Gastrocnemius medialis (tissue), 4 donors: ENCODE measurements at regions not wholly inside any gene's neighbourhood (a gene's known extent, or its start where the extent isn't known, plus 50 kb on each side); places are given as distances from the start of the nearest gene placed in this dataset.

Experiments
- ATAC-seq, 2 donors: fragments of 150-250 bp; one replicate each; pipeline ENCODE4 v1.9.1; 2016
- DNase-seq, 2 donors: peaks; one replicate each; pipeline ENCODE4 v3.0.0-alpha.2; 2019
- H3K27ac ChIP-seq, 4 donors: fragments of 200-600 bp; sonication (generic); 1 replicate in 1 of 4; 2 replicates in 3 of 4; pipeline ENCODE4 v1.5.1; 2016 to 2018; ENCODE audit warnings: mild to moderate bottlenecking in 2 of 4, moderate library complexity in 1 of 4
- H3K27me3 ChIP-seq, 3 donors: fragments of 200-600 bp; sonication (generic) in 2 of 3; 1 replicate in 1 of 3; 2 replicates in 2 of 3; pipeline versions ENCODE4 v1.5.1 to v1.6.0; 2016 to 2019; ENCODE audit warnings: mild to moderate bottlenecking in 1 of 3, moderate library complexity in 1 of 3
- H3K36me3 ChIP-seq, 2 donors: fragments of 200-600 bp; sonication (generic) in 1 of 2; one replicate each; pipeline ENCODE4 v1.5.1; 2017 to 2018
- H3K4me1 ChIP-seq, 2 donors: fragments of 200-600 bp; sonication (generic) in 1 of 2; one replicate each; pipeline ENCODE4 v1.5.1; 2016 to 2017; ENCODE audit warnings: mild to moderate bottlenecking in 2 of 2
- H3K4me3 ChIP-seq, 4 donors: fragments of 200-600 bp; sonication (generic) in 3 of 4; 1 replicate in 1 of 4; 2 replicates in 3 of 4; pipeline ENCODE4 v1.5.1; 2016 to 2019; ENCODE audit warnings: mild to moderate bottlenecking in 2 of 4
- H3K9me3 ChIP-seq, 3 donors: fragments of 200-600 bp; sonication (generic) in 2 of 3; 1 replicate in 1 of 3; 2 replicates in 2 of 3; pipeline ENCODE4 v1.5.1; 2016 to 2019
- CTCF ChIP-seq, 5 experiments: fragments of 450-650 bp in 3 of 5; fragments of 200-600 bp in 2 of 5; sonication (generic) in 2 of 5; IDR thresholded peaks in 4 of 5; conservative IDR thresholded peaks in 1 of 5; 1 replicate in 4 of 5; 2 replicates in 1 of 5; pipeline ENCODE4 v1.5.1; 2016 to 2019; ENCODE audit warnings: antibody characterized with exemption in 5 of 5, mild to moderate bottlenecking in 3 of 5, moderate library complexity in 3 of 5
- POLR2A ChIP-seq, 2 donors: fragments of 450-650 bp; IDR thresholded peaks; one replicate each; pipeline ENCODE4 v1.6.1; 2017; ENCODE audit warnings: antibody characterized with exemption in 2 of 2, mild to moderate bottlenecking in 2 of 2, moderate library complexity in 2 of 2
- in situ Hi-C, 4 donors: fragments of 200-750 bp; cut with MboI; loops; one replicate each; pipeline versions ENCODE4 v1.15.0 to v1.8.0; 2017; ENCODE audit warnings: low sequenced_read_pairs in 4 of 4
- intact Hi-C: fragments of 100-400 bp; cut with DNase I; formaldehyde crosslinking; loops from one replicate; pipeline ENCODE4 v1.15.1; 2023; ENCODE audit warnings: low total_unique reads

DNA sequence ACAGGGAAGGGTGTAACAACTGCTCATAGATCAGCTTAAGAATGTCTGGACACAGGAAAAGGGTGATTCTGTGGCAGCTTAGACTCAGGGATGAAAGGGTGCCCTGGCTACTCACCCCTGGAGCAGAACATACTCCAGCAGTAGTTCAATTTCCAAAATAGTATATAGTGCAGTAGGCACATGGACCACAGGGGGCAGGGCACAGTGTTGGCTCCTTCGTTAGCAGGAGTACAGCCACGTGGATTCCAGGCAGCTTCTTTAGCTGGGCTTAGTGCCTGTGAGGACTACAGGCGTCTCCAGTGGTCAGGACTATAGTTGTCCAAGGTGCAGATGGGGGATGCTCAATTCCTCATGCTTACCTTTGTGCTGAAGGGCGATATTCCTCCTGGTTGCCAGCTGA lies 277.5 kb upstream of the DDX18 start:
- no peak overlapping the region for H3K27ac ChIP-seq
- TF ChIP-seq CTCF (IDR thresholded peaks at IDR 0.05 in 4 of 5, conservative IDR thresholded peaks at IDR 0.05 in 1 of 5) (no peak), POLR2A (IDR thresholded peaks at IDR 0.05) (no peak)
- H3K36me3 ChIP-seq: no peaks in the 10 kb centered on the region
- intact Hi-C loops: no loop called here
- DNase-seq: no peak
- ATAC-seq: no peak
- H3K4me1 ChIP-seq: no peaks in the 10 kb centered on the region
- no peak overlapping the region for H3K4me3 ChIP-seq
- H3K9me3 ChIP-seq: no peaks in the 10 kb centered on the region
- H3K27me3 ChIP-seq: no peaks in the 10 kb centered on the region
- in situ Hi-C loops: no loop called here

DNA sequence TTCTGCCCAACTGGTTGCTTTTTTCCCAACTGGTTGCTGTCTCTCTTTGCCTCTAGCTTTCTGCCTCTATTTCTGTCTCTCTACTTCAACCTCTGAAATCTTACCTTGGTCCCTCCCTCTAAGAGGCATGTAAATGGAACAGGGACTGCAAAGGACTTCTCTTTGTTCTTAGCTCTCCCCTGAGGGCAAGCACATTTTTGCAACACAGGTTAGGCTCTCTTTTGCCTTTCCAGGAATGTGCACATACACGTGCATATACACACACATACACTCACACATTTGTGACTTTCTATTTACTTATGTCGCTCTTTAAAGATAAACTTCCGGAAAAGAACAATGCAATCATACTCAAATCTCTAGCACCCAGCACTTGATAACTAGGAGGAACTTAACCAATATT lies 262.6 kb upstream of the DDX18 start:
- Histone ChIP-seq H3K4me1 (no peaks in the 10 kb centered on the region), H3K27ac (no peak overlapping the region), H3K27me3 (no peaks in the 10 kb centered on the region), H3K9me3 (no peaks in the 10 kb centered on the region), H3K36me3 (no peaks in the 10 kb centered on the region), H3K4me3 (no peak overlapping the region)
- ATAC-seq: no peak
- no peak for DNase-seq
- intact Hi-C loops (no loop called here), in situ Hi-C loops (no loop called here)
- TF ChIP-seq POLR2A (IDR thresholded peaks at IDR 0.05): no peak
- no peak for TF ChIP-seq CTCF (IDR thresholded peaks at IDR 0.05 in 4 of 5, conservative IDR thresholded peaks at IDR 0.05 in 1 of 5)

DNA sequence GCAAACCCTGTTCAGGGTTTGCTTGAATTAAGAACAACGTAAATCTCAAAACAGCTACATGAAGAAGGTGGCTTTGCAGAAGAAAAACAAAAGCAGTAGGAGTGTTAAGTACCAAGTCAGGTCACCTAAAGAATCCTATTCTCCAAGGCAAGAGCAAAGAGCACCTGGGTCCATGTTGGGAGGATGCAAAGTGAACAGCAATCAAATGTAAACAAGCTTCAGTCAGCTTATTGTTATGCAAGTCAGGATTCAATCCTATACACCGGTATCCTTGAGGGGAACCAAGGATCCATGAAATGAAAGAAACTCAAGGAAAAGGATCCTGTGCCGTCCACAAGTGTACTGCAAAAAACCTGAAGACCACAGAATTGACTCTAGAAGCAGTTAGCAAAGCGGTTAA lies 261.0 kb upstream of the DDX18 start:
- H3K4me1 ChIP-seq: no peaks in the 10 kb centered on the region

DNA sequence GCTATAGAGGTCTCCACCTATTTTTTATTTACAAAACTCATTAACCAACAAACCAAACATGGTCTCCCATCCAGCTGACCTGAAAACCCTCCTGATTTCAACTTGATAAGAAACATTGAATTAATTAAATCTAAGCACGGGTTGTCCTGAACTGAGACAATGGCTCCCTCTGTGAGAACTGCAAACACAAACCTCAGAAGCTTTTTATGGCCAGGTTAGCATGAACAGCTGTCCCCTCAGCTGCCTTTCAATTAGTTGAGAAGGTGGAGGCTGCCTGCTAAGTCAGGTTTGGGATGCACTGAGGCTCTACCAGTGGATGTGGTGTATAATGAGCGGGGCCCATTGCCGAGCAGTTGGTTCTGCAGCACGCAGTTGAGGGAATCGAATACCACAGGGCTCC lies 258.5 kb upstream of the DDX18 start:
- in situ Hi-C loops (no loop called here), intact Hi-C loops (no loop called here)
- Histone ChIP-seq H3K4me1 (no peaks in the 10 kb centered on the region), H3K4me3 (no peak overlapping the region), H3K9me3 (no peaks in the 10 kb centered on the region), H3K27me3 (no peaks in the 10 kb centered on the region), H3K36me3 (no peaks in the 10 kb centered on the region), H3K27ac (no peak overlapping the region)
- no peak for TF ChIP-seq CTCF (IDR thresholded peaks at IDR 0.05 in 4 of 5, conservative IDR thresholded peaks at IDR 0.05 in 1 of 5)
- TF ChIP-seq POLR2A (IDR thresholded peaks at IDR 0.05): no peak
- DNase-seq (no peak), ATAC-seq (no peak)

More for the DNA sequence above, 261.0 kb upstream of the DDX18 start:
- DNase-seq (no peak), ATAC-seq (no peak)
- intact Hi-C loops: no loop called here
- TF ChIP-seq POLR2A (IDR thresholded peaks at IDR 0.05): no peak
- H3K27ac ChIP-seq: no peak overlapping the region
- no peak overlapping the region for H3K4me3 ChIP-seq
- in situ Hi-C loops: no loop called here
- H3K9me3 ChIP-seq: no peaks in the 10 kb centered on the region
- H3K36me3 ChIP-seq: no peaks in the 10 kb centered on the region
- no peaks in the 10 kb centered on the region for H3K27me3 ChIP-seq

- Histone ChIP-seq H3K36me3 (no peaks in the 10 kb centered on the region), H3K4me3 (no peak overlapping the region), H3K27me3 (no peaks in the 10 kb centered on the region), H3K9me3 (no peaks in the 10 kb centered on the region), H3K27ac (no peak overlapping the region), H3K4me1 (no peaks in the 10 kb centered on the region)
- TF ChIP-seq CTCF (IDR thresholded peaks at IDR 0.05 in 4 of 5, conservative IDR thresholded peaks at IDR 0.05 in 1 of 5): no peak
- TF ChIP-seq POLR2A (IDR thresholded peaks at IDR 0.05): no peak
- ATAC-seq (no peak), DNase-seq (no peak)
- in situ Hi-C loops: no loop called here
- intact Hi-C loops: no loop called here
Observed at GRCh38 chr2:117557626-117558025, 256.9 kb upstream of the DDX18 start.
